H1 (cell line): ENCODE measurements at regions not wholly inside any gene's neighbourhood (a gene's known extent, or its start where the extent isn't known, plus 50 kb on each side); places are given as distances from the start of the nearest gene placed in this dataset.
A peak's percentile ranks its signal among the peaks of the same experiment; 100 is the strongest.
"Not testable (repeated sequence)": the region's sequence is repeated elsewhere in the genome, so short reads cannot be mapped to it uniquely, and the experiment has no call there.

Experiments used
- CTCF ChIA-PET: fragments of 300-600 bp; sonication (Branson Sonifier 250); formaldehyde crosslinking; loops from one replicate; lab custom pipeline; 2021; ENCODE audit not compliant: partially characterized antibody; lab: Charles Lee
- POLR2A ChIA-PET: fragments of 300-600 bp; sonication (Branson Sonifier 250); formaldehyde crosslinking; loops from one replicate; lab custom pipeline; 2021; ENCODE audit warnings: inconsistent platforms; ENCODE audit not compliant: partially characterized antibody; lab: Charles Lee
- DNase-seq, 2 experiments: peaks; one replicate each; pipeline versions ENCODE4 v3.0.0 to v3.0.0-alpha.2; 2010 to 2022; ENCODE audit warnings: low spot score in 2 of 2, low read depth in 1 of 2, mixed read lengths in 1 of 2
- FAIRE-seq: peaks from 2 replicates; lab custom pipeline; 2011; peaks lifted over from hg19 to GRCh38; lab: Jason Lieb, UNC
- H2AFZ ChIP-seq: 2 replicates; pipeline ENCODE4 v1.8.1; 2012; ENCODE audit warnings: low read length, inconsistent platforms
- H2AK5ac ChIP-seq: 2 replicates; pipeline ENCODE4 v1.6.1; 2013; ENCODE audit warnings: low read depth, low read length
- H2BK120ac ChIP-seq: replicated peaks from 2 replicates; pipeline ENCODE3; 2013; ENCODE audit warnings: low read depth, low read length, inconsistent platforms
- H2BK12ac ChIP-seq: 2 replicates; pipeline ENCODE4 v1.6.1; 2013; ENCODE audit warnings: low read depth, low read length
- H2BK15ac ChIP-seq: 2 replicates; pipeline ENCODE4 v1.6.1; 2013; ENCODE audit warnings: low read length
- H2BK20ac ChIP-seq: 2 replicates; pipeline ENCODE4 v1.6.1; 2013; ENCODE audit warnings: low read length
- H2BK5ac ChIP-seq: 2 replicates; pipeline ENCODE4 v1.6.1; 2013; ENCODE audit warnings: low read depth, low read length
- H3K14ac ChIP-seq: 2 replicates; pipeline ENCODE4 v1.6.1; 2013; ENCODE audit warnings: inconsistent platforms; ENCODE audit not compliant: insufficient read length
- H3K18ac ChIP-seq: 2 replicates; pipeline ENCODE4 v1.6.1; 2013; ENCODE audit warnings: low read length; ENCODE audit errors: extremely low read depth
- H3K23ac ChIP-seq: 2 replicates; pipeline ENCODE4 v1.6.1; 2013; ENCODE audit warnings: inconsistent platforms; ENCODE audit not compliant: insufficient read length
- H3K23me2 ChIP-seq: 2 replicates; pipeline ENCODE4 v1.6.1; 2013; ENCODE audit warnings: low read depth, low read length
- H3K27ac ChIP-seq: 2 replicates; pipeline ENCODE4 v1.6.1; 2011; ENCODE audit warnings: low read depth, low read length, inconsistent platforms
- H3K27me3 ChIP-seq, 4 experiments: replicated peaks in 1 of 4; 1 replicate in 1 of 4; 2 replicates in 3 of 4; pipeline versions ENCODE4 v1.6.1 to v1.8.1; 2011 to 2013; ENCODE audit warnings: low read length in 3 of 4, mild to moderate bottlenecking in 3 of 4, inconsistent platforms in 2 of 4, mixed read lengths in 2 of 4, moderate library complexity in 1 of 4; ENCODE audit not compliant: control insufficient read depth in 3 of 4, insufficient read depth in 3 of 4; ENCODE audit errors: extremely low read depth in 1 of 4
- H3K36me3 ChIP-seq, 4 experiments: 2 replicates each; pipeline versions ENCODE4 v1.6.1 to v1.8.1; 2011 to 2013; ENCODE audit warnings: mild to moderate bottlenecking in 4 of 4, low read length in 3 of 4, moderate library complexity in 2 of 4, control low read depth in 1 of 4, inconsistent platforms in 1 of 4; ENCODE audit not compliant: insufficient read depth in 4 of 4, control insufficient read depth in 2 of 4
- H3K4ac ChIP-seq: replicated peaks from 2 replicates; pipeline ENCODE3; 2013; ENCODE audit warnings: low read length, low read depth, mixed read lengths, inconsistent platforms; ENCODE audit not compliant: insufficient read length
- H3K4me1 ChIP-seq, 4 experiments: replicated peaks in 1 of 4; 1 replicate in 1 of 4; 2 replicates in 3 of 4; pipeline versions ENCODE4 v1.6.1 to v1.8.1; 2011 to 2013; ENCODE audit warnings: low read length in 3 of 4, inconsistent platforms in 2 of 4, mixed read lengths in 1 of 4; ENCODE audit not compliant: insufficient read depth in 4 of 4, control insufficient read depth in 3 of 4
- H3K4me2 ChIP-seq, 2 experiments: 2 replicates each; pipeline versions ENCODE4 v1.6.1 to v1.8.1; 2011 to 2013; ENCODE audit warnings: low read depth in 2 of 2, low read length in 2 of 2, control low read depth in 1 of 2, inconsistent platforms in 1 of 2, mild to moderate bottlenecking in 1 of 2; ENCODE audit not compliant: insufficient read depth in 1 of 2
- H3K4me3 ChIP-seq, 4 experiments: fragments of 200-600, 300-600 bp in 1 of 4; sonication (generic), shearing (Covaris generic), sonication (Bioruptor Twin) in 1 of 4; 2 replicates each; pipeline versions ENCODE4 v1.5.1 to v1.8.1; 2011 to 2016; ENCODE audit warnings: low read length in 4 of 4, low read depth in 3 of 4, control low read depth in 2 of 4, inconsistent platforms in 2 of 4, mild to moderate bottlenecking in 2 of 4, mixed read lengths in 1 of 4, moderate library complexity in 1 of 4; ENCODE audit not compliant: insufficient read depth in 2 of 4; ENCODE audit errors: extremely low read depth in 1 of 4
- H3K56ac ChIP-seq: replicated peaks from 2 replicates; pipeline ENCODE3; 2013; ENCODE audit warnings: low read depth, mild to moderate bottlenecking, mixed read lengths, low read length, inconsistent platforms; ENCODE audit not compliant: insufficient read length
- H3K79me1 ChIP-seq: 2 replicates; pipeline ENCODE4 v1.6.1; 2013; ENCODE audit warnings: low read depth, low read length, control low read depth
- H3K79me2 ChIP-seq, 2 experiments: 2 replicates each; pipeline versions ENCODE4 v1.6.1 to v1.8.1; 2012 to 2013; ENCODE audit warnings: low read length in 2 of 2, mild to moderate bottlenecking in 2 of 2, inconsistent platforms in 1 of 2; ENCODE audit not compliant: insufficient read depth in 2 of 2, control insufficient read depth in 1 of 2
- H3K9ac ChIP-seq, 4 experiments: replicated peaks in 1 of 4; 1 replicate in 1 of 4; 2 replicates in 3 of 4; pipeline versions ENCODE4 v1.6.1 to v1.8.1; 2011 to 2013; ENCODE audit warnings: low read depth in 3 of 4, low read length in 3 of 4, control low read depth in 2 of 4, mild to moderate bottlenecking in 2 of 4, moderate library complexity in 2 of 4, inconsistent platforms in 1 of 4; ENCODE audit errors: extremely low read depth in 1 of 4
- H3K9me3 ChIP-seq, 2 experiments: 2 replicates each; pipeline versions ENCODE4 v1.6.1 to v1.8.1; 2012 to 2013; ENCODE audit warnings: mild to moderate bottlenecking in 2 of 2, moderate library complexity in 2 of 2, control low read depth in 1 of 2, inconsistent platforms in 1 of 2, low read depth in 1 of 2, low read length in 1 of 2, mixed read lengths in 1 of 2; ENCODE audit not compliant: insufficient read depth in 2 of 2
- H4K20me1 ChIP-seq, 2 experiments: replicated peaks in 1 of 2; 2 replicates each; pipeline versions ENCODE3 to v1.8.1; 2011 to 2013; ENCODE audit warnings: inconsistent platforms in 2 of 2, low read length in 2 of 2, mild to moderate bottlenecking in 1 of 2; ENCODE audit not compliant: insufficient read depth in 2 of 2, control insufficient read depth in 1 of 2
- H4K5ac ChIP-seq: 2 replicates; pipeline ENCODE4 v1.6.1; 2013; ENCODE audit warnings: low read length, low read depth, mixed read lengths, inconsistent platforms; ENCODE audit not compliant: insufficient read length
- H4K8ac ChIP-seq: 2 replicates; pipeline ENCODE4 v1.8.0; 2013; ENCODE audit warnings: mild to moderate bottlenecking, moderate library complexity, low read length, inconsistent platforms; ENCODE audit not compliant: insufficient read depth; ENCODE audit errors: extremely low read depth
- H4K91ac ChIP-seq: replicated peaks from 2 replicates; pipeline ENCODE3; 2013; ENCODE audit warnings: low read length, mixed read lengths, inconsistent platforms; ENCODE audit not compliant: insufficient read length
- EGR1 ChIP-seq: IDR thresholded peaks from 2 replicates; pipeline ENCODE4 v1.6.1; 2011; ENCODE audit warnings: low read depth, low read length, borderline replicate concordance
- POLR2A ChIP-seq, 2 experiments: IDR thresholded peaks; 1 replicate in 1 of 2; 2 replicates in 1 of 2; pipeline ENCODE4 v1.6.1; 2011; ENCODE audit warnings: low read depth in 2 of 2, low read length in 2 of 2, mild to moderate bottlenecking in 2 of 2; ENCODE audit errors: control extremely low read depth in 1 of 2
- POLR2AphosphoS5 ChIP-seq: IDR thresholded peaks from 2 replicates; pipeline ENCODE4 v1.6.1; 2011; ENCODE audit warnings: low read depth, low read length
- SIN3A ChIP-seq, 2 experiments: IDR thresholded peaks in 1 of 2; conservative IDR thresholded peaks in 1 of 2; 2 replicates each; pipeline ENCODE4 v1.6.1; 2011 to 2012; ENCODE audit warnings: low read length in 2 of 2, improper control_type of control experiment in 1 of 2, low read depth in 1 of 2, mild to moderate bottlenecking in 1 of 2
- TBP ChIP-seq: IDR thresholded peaks from 2 replicates; pipeline ENCODE4 v1.6.1; 2011; ENCODE audit warnings: low read depth, low read length, improper control_type of control experiment
- WGBS, 2 experiments: shearing (Covaris generic) in 1 of 2; methylation state at CpG; one replicate each; pipeline versions ENCODE4 v1.1.6 to v1.1.7; 2013 to 2015; ENCODE audit warnings: low lambda C conversion rate in 2 of 2, mixed read lengths in 2 of 2, inconsistent platforms in 1 of 2, low coverage in 1 of 2, missing lambda C conversion rate in 1 of 2; ENCODE audit not compliant: insufficient replicate concordance in 2 of 2, insufficient coverage in 1 of 2, insufficient read length in 1 of 2; ENCODE audit errors: extremely low coverage in 1 of 2, missing lambda C conversion rate in 1 of 2; 5-methylcytosine and 5-hydroxymethylcytosine counted together

DNA sequence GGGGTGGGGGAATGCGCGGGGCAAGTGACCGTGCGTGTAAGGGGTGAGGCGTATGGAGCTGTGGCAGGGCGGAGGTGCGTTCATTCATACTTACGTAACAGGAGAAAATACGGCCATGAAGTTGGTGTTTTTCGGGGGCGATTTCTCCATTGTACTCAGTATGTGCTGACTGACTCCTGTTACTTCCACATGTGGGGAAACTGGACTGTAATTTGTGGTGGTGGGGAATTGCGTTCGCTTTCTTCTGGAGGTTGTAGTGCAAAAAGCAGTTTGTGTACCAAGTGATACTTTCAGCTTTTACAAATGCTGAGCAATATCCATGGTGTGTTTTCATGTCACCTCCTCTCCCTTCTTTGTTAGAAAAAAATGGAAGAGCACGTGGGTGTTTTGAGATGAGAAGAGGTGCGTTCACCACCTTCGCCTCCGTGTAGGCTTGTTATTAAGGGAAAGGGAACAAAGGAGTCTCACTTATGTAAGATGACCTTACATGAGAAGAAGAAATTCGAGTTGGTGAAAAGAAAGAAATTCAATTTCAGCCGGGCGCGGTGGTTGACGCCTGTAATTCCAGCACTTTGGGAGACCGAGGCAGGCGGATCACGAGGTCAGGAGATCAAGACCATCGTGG lies 181.1 kb upstream of the NOTCH2NLA start:
- H4K20me1 ChIP-seq, H3K4ac ChIP-seq, H2BK5ac ChIP-seq, H4K8ac ChIP-seq, H3K9ac ChIP-seq, H2BK15ac ChIP-seq, H3K36me3 ChIP-seq, H4K5ac ChIP-seq, H2AK5ac ChIP-seq, H3K79me2 ChIP-seq, H4K91ac ChIP-seq, H3K9me3 ChIP-seq, H2AFZ ChIP-seq, H3K27ac ChIP-seq, H3K27me3 ChIP-seq, H2BK20ac ChIP-seq, CTCF ChIA-PET, H3K18ac ChIP-seq, H3K56ac ChIP-seq, H2BK12ac ChIP-seq, H3K79me1 ChIP-seq, H2BK120ac ChIP-seq, H3K23me2 ChIP-seq, H3K4me1 ChIP-seq, H3K14ac ChIP-seq, FAIRE-seq, H3K23ac ChIP-seq: not testable (repeated sequence)
- DNase-seq, result peak; percentile 62 to 80
- 65% methylated on average over 21 of the region's 26 CpGs; no CpG with 5 or more reads in 1 of the 2 experiments for WGBS, 2 experiments
- Histone ChIP-seq H3K4me3 (peak overlapping the region in 1 of 4 experiments; percentile 20; a peak in 1 of 8 replicates), H3K4me2 (peak overlapping the region in 1 of 2 experiments; percentile 58; a peak in 2 of 4 replicates)
- POLR2A ChIA-PET, result interaction anchor here (1.0 kb wide), 1 partner anchor 22 kb away, joined by 3 read pairs; no protein-coding TSS in a partner anchor
- TF ChIP-seq SIN3A (conservative IDR thresholded peaks at IDR 0.05 in 1 of 2, IDR thresholded peaks at IDR 0.05 in 1 of 2; ENCODE audit: low read depth in 1 of 2, low read length in 2 of 2), result 0 out of 4 replicates have a peak, but pooled peaks of 1 of the 2 experiments have one; percentile 23
- TF ChIP-seq POLR2A (IDR thresholded peaks at IDR 0.05; ENCODE audit: control extremely low read depth in 1 of 2, low read depth in 2 of 2, low read length in 2 of 2), result peak; percentile 83 to 90
- peak; percentile 28; the same call in 1 of the 2 replicates for TF ChIP-seq TBP
- peak; percentile 29; the same call in 1 of the 2 replicates for TF ChIP-seq EGR1
- peak; percentile 90 for TF ChIP-seq POLR2AphosphoS5
